ENCODE measurements at regions not wholly inside any gene's neighbourhood (a gene's known extent, or its start where the extent isn't known, plus 50 kb on each side); places are given as distances from the start of the nearest gene placed in this dataset.

GRCh38 chr17:36727577-36727976, 126.2 kb downstream of the MRM1 start:
- TF ChIP-seq CTCF (IDR thresholded peaks at IDR 0.05) = no peak
- no peak for TF ChIP-seq POLR2A (IDR thresholded peaks at IDR 0.05)
